ENCODE measurements at regions not wholly inside any gene's neighbourhood (a gene's known extent, or its start where the extent isn't known, plus 50 kb on each side); places are given as distances from the start of the nearest gene placed in this dataset.

- no peak overlapping the region for H3K4me3 ChIP-seq (ENCODE audit: low read length)
- no peak for DNase-seq
- H3K9me3 ChIP-seq (ENCODE audit: low read length): no peaks in the 10 kb centered on the region
- ChIA-PET POLR2A (ENCODE audit: unreplicated experiment) (no interaction called here), CTCF (no interaction called here)
- no peak for ATAC-seq
- no peaks in the 10 kb centered on the region for H3F3A ChIP-seq (ENCODE audit: low read length, unreplicated experiment)
- H3K4me1 ChIP-seq (ENCODE audit: insufficient read depth, low read length): no peaks in the 10 kb centered on the region
- no peak overlapping the region for H3K9ac ChIP-seq (ENCODE audit: low read length)
- no peaks in the 10 kb centered on the region for H4K20me1 ChIP-seq (ENCODE audit: low read length)
- H3K4me2 ChIP-seq (ENCODE audit: low read length): no peak overlapping the region
- no peak overlapping the region for H2AFZ ChIP-seq (ENCODE audit: low read length)
- no peak for TF ChIP-seq EZH2 (IDR thresholded peaks at IDR 0.05; ENCODE audit: low read length, unreplicated experiment)
- no peak for TF ChIP-seq EZH2phosphoT487 (IDR thresholded peaks at IDR 0.05; ENCODE audit: borderline replicate concordance, low read length)
- no peak for TF ChIP-seq CTCF (conservative IDR thresholded peaks at IDR 0.05; ENCODE audit: low read depth, low read length)
- no peaks in the 10 kb centered on the region for H3K9me2 ChIP-seq (replicated peaks; ENCODE audit: low read length)
- BruUV-seq (replicated peaks): no TSS peak
- H3K79me2 ChIP-seq (ENCODE audit: low read length): no peaks in the 10 kb centered on the region
- H3K36me3 ChIP-seq (ENCODE audit: low read depth, low read length): no peaks in the 10 kb centered on the region
- no peak overlapping the region for H3K27ac ChIP-seq (ENCODE audit: low read length)
- peaks cover 64% of the 10 kb centered on the region for H3K27me3 ChIP-seq (ENCODE audit: low read length)
- intact Hi-C loops (cut with micrococcal nuclease): no loop called here
Measured at GRCh38 chr1:114258633-114259032, 105.0 kb upstream of the SYT6 start.

- Histone ChIP-seq H3K27me3 (ENCODE audit: low read length) (peaks cover 59% of the 10 kb centered on the region), H3K27ac (ENCODE audit: low read length) (no peak overlapping the region), H3K79me2 (ENCODE audit: low read length) (no peaks in the 10 kb centered on the region), H3K4me2 (ENCODE audit: low read length) (no peak overlapping the region), H3K9ac (ENCODE audit: low read length) (no peak overlapping the region), H3K4me1 (ENCODE audit: insufficient read depth, low read length) (no peaks in the 10 kb centered on the region), H4K20me1 (ENCODE audit: low read length) (no peaks in the 10 kb centered on the region), H3K9me3 (ENCODE audit: low read length) (no peaks in the 10 kb centered on the region), H3K9me2 (replicated peaks; ENCODE audit: low read length) (no peaks in the 10 kb centered on the region), H3F3A (ENCODE audit: low read length, unreplicated experiment) (no peaks in the 10 kb centered on the region), H2AFZ (ENCODE audit: low read length) (no peak overlapping the region), H3K4me3 (ENCODE audit: low read length) (no peak overlapping the region), H3K36me3 (ENCODE audit: low read depth, low read length) (no peaks in the 10 kb centered on the region)
- no TSS peak for BruUV-seq (replicated peaks)
- ChIA-PET CTCF (no interaction called here), POLR2A (ENCODE audit: unreplicated experiment) (no interaction called here)
- no peak for DNase-seq
- intact Hi-C loops (cut with micrococcal nuclease): no loop called here
- no peak for TF ChIP-seq CTCF (conservative IDR thresholded peaks at IDR 0.05; ENCODE audit: low read depth, low read length)
- no peak for TF ChIP-seq EZH2phosphoT487 (IDR thresholded peaks at IDR 0.05; ENCODE audit: borderline replicate concordance, low read length)
- TF ChIP-seq EZH2 (IDR thresholded peaks at IDR 0.05; ENCODE audit: low read length, unreplicated experiment): no peak
- ATAC-seq: no peak
Measured at GRCh38 chr1:114258074-114258473, 104.4 kb upstream of the SYT6 start.

GRCh38 chr1:114257554-114257953, 103.9 kb upstream of the SYT6 start:
- ChIA-PET POLR2A (ENCODE audit: unreplicated experiment) (no interaction called here), CTCF (no interaction called here)
- TF ChIP-seq CTCF (conservative IDR thresholded peaks at IDR 0.05; ENCODE audit: low read depth, low read length): no peak
- TF ChIP-seq EZH2phosphoT487 (IDR thresholded peaks at IDR 0.05; ENCODE audit: borderline replicate concordance, low read length): no peak
- TF ChIP-seq EZH2 (IDR thresholded peaks at IDR 0.05; ENCODE audit: low read length, unreplicated experiment): no peak
- no peak overlapping the region for H3K4me2 ChIP-seq (ENCODE audit: low read length)
- no peaks in the 10 kb centered on the region for H4K20me1 ChIP-seq (ENCODE audit: low read length)
- no peaks in the 10 kb centered on the region for H3F3A ChIP-seq (ENCODE audit: low read length, unreplicated experiment)
- no TSS peak for BruUV-seq (replicated peaks)
- H3K9me2 ChIP-seq (replicated peaks; ENCODE audit: low read length): no peaks in the 10 kb centered on the region
- no peak overlapping the region for H3K27ac ChIP-seq (ENCODE audit: low read length)
- intact Hi-C loops (cut with micrococcal nuclease): no loop called here
- no peaks in the 10 kb centered on the region for H3K36me3 ChIP-seq (ENCODE audit: low read depth, low read length)
- no peak overlapping the region for H3K9ac ChIP-seq (ENCODE audit: low read length)
- peaks cover 54% of the 10 kb centered on the region for H3K27me3 ChIP-seq (ENCODE audit: low read length)
- H3K79me2 ChIP-seq (ENCODE audit: low read length): no peaks in the 10 kb centered on the region
- ATAC-seq (no peak), DNase-seq (no peak)
- H3K4me3 ChIP-seq (ENCODE audit: low read length): no peak overlapping the region
- no peaks in the 10 kb centered on the region for H3K9me3 ChIP-seq (ENCODE audit: low read length)
- no peak overlapping the region for H2AFZ ChIP-seq (ENCODE audit: low read length)
- no peaks in the 10 kb centered on the region for H3K4me1 ChIP-seq (ENCODE audit: insufficient read depth, low read length)
